Spleen (tissue), 7 donors: ENCODE measurements at regions not wholly inside any gene's neighbourhood (a gene's known extent, or its start where the extent isn't known, plus 50 kb on each side); places are given as distances from the start of the nearest gene placed in this dataset.

Experiments used
- CTCF ChIP-seq, 11 experiments: fragments of 200-600 bp in 7 of 11; fragments of 450-650 bp in 4 of 11; sonication (generic) in 4 of 11; IDR thresholded peaks in 8 of 11; conservative IDR thresholded peaks in 3 of 11; 1 replicate in 7 of 11; 2 replicates in 4 of 11; pipeline versions ENCODE4 v1.4.0 to v1.8.0; 2016 to 2021; ENCODE audit warnings: antibody characterized with exemption in 11 of 11, inconsistent platforms in 4 of 11, mild to moderate bottlenecking in 1 of 11
- POLR2A ChIP-seq, 3 donors: fragments of 450-650 bp; IDR thresholded peaks; one replicate each; pipeline ENCODE4 v1.5.1; 2017; ENCODE audit warnings: antibody characterized with exemption in 3 of 3, mild to moderate bottlenecking in 1 of 3
- POLR2AphosphoS5 ChIP-seq, 3 donors: sonication (generic); formaldehyde crosslinking; IDR thresholded peaks; one replicate each; pipeline ENCODE4 v1.5.1; 2017; ENCODE audit warnings: antibody characterized with exemption in 3 of 3
- donor health status: DM: no; HTN: no; CAD: no; lungs with moderate emphysema.
- donor health status: DM: no; HTN: no; CAD: no.
- donor health status: DM: no; HTN: no; CAD: no.

GRCh38 chr4:171049380-171049779 lies 763.8 kb upstream of the GALNTL6 start:
- no peak for TF ChIP-seq CTCF (IDR thresholded peaks at IDR 0.05 in 8 of 11, conservative IDR thresholded peaks at IDR 0.05 in 3 of 11)
- TF ChIP-seq POLR2A (IDR thresholded peaks at IDR 0.05) = no peak
- no peak for TF ChIP-seq POLR2AphosphoS5 (IDR thresholded peaks at IDR 0.05)
